ENCODE measurements at regions not wholly inside any gene's neighbourhood (a gene's known extent, or its start where the extent isn't known, plus 50 kb on each side); places are given as distances from the start of the nearest gene placed in this dataset.
A peak's percentile ranks its signal among the peaks of the same experiment; 100 is the strongest.
"Not testable (repeated sequence)": the region's sequence is repeated elsewhere in the genome, so short reads cannot be mapped to it uniquely, and the experiment has no call there.

- DNase-seq: no peak
Measured at GRCh38 chr4:54842226-54842625, 184.5 kb downstream of the KIT start.

DNA sequence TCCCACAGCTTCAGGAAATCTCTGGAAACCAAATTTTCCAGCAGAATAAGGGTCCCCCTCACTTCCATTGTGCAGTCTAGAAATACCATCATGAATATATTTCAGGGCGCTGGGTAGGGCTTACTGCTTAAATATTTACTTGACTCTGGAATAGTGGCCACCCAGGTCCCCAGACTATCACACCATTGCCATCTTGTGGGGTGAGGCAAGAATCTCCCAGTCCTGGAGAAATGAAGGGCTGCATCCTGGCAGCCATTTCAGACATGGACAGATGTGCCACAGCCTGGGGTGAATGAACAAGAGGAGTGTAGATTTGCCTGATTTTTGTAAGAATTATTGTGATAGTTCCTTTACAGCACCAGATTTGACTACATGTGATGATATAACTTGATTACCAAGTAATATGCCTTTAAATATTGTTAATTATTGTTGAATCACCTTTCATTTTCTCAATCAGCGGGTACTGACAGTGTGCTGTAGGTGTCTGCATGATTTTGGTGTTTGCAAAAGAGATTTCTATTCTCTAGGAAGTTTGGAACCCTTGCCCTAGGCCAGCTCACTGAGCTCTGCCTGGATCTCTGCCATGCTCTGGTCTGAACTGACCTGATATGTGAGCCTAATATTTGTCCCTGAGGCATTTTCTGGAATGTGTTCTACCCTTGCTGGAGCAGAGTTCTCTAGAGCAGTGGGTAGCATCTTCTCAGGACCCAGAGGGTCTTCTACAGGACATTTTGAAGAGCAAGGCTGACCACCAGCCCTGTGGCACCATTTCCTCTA is 183.4 kb downstream of the KIT start:
- peak; percentile 6 for DNase-seq

GRCh38 chr4:54840430-54840829 is 182.7 kb downstream of the KIT start:
- no peak for DNase-seq

DNA sequence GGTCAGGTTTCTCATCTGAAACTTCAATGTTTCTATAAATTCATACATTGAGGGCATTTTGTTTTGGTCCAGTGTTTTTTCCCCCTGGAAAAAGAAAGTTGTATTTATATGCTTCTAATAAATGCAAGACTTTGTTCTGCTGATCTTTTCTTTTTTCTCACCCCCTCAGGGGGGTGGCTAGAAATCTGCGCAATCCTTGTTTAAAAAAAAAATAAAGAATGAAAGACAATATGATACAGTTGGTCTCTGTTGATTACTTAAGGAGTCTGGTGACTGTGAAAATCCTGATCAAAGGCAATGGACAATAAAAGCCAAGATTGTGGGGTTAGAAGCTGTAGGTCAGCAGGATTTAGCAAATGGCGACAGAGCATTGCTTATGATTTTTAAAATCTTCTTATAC is 180.5 kb downstream of the KIT start:
- DNase-seq: no peak

- DNase-seq: no peak
Measured at GRCh38 chr4:54837576-54838140, 179.9 kb downstream of the KIT start.

GRCh38 chr4:54828361-54828760 is 170.6 kb downstream of the KIT start:
- DNase-seq: not testable (repeated sequence)

- DNase-seq: no peak
Measured at GRCh38 chr4:54823616-54824015, 165.9 kb downstream of the KIT start.

GRCh38 chr4:54819034-54819433 is 161.3 kb downstream of the KIT start:
- no peak for DNase-seq

DNA sequence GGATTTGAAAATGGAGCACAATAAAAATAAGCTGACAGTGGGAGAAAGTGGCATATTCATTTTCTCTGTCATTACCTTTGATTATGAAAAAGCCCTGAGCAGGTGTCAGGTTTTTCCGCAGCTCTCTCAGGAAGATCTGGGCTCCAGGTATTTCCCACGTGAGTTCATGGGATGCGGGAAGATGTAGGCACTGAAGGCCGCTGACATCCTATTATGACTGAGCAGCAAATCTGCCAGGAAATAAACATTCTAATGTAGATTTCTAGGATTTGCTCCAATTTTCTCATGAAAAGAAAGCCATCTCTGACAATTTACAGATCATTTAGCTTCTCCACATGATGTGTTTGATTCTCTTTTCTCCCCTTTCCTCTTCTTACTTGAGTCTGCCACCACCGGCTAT is 160.7 kb downstream of the KIT start:
- DNase-seq: no peak

DNA sequence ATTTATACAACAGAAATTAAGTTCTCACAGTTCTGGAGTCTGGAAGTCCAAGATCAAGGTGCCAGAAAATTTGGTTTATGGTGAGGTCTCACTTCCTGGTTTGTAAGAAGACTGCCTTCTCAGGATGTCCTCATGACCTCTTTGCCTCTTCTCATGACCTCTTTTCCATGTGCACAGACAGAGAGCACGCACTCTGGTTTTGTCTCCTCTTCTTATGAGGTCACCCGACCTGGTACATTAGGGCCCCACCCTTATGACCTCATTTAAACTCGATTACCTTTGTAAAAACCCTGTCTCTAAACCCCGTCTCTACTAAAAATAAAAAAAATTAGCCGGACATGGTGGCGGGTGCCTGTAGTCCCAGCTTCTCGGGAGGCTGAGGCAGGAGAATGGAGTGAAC is 155.9 kb downstream of the KIT start:
- no peak for DNase-seq

DNA sequence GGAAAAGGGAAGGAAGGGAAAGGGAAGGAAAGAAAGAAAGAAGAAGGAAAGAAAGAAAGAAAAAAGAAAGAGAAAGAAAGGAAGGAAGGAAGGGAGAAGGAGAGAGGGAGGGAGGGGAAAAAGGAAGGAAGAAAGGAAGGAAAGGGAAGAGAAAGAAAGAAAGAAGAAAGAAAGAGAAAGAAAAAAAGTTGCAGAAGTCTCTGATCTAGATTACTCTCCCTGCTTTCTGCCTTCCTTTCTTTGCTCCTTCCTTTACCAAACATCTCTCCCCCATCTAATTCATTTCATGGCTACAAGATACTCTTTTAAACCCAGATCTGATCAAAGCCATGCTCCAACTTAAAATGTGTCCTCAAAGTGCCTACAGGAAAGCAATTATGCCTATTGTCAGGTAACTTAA is 148.6 kb downstream of the KIT start:
- DNase-seq: no peak

- DNase-seq: peak; percentile 11
Measured at GRCh38 chr4:54802336-54802735, 144.6 kb downstream of the KIT start.

DNA sequence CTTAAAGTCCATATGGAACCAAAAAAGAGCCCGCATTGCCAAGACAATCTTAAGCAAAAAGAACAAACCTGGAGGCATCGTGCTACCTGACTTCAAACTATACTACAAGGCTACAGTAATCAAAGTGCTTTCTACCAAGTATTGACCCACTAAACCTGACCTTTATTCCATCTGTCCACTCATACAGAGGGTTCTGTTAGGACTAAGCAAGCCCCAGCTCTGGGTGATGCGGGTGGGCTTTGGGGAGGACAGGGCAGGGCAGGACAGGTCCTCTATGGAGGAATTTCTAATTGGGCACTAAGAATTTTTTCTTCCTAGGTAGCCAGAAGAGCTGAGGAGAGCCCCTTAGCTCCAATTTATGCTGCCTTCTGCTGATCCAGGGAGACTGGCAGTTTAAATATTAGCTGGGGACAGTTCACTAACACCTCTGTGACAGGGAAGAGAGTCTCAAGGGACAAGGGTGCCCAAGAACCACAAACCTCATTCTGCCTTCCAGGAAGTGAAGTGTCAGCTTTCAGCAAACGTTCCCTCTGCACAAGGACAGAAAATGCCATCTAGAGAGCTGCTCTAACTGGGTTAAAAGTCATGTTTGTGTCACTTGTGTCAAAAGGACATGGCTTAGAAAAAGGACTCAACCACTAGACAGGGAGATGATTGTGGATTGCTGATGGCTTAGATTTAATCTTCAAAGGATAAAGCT is 143.2 kb downstream of the KIT start:
- DNase-seq: no peak

DNA sequence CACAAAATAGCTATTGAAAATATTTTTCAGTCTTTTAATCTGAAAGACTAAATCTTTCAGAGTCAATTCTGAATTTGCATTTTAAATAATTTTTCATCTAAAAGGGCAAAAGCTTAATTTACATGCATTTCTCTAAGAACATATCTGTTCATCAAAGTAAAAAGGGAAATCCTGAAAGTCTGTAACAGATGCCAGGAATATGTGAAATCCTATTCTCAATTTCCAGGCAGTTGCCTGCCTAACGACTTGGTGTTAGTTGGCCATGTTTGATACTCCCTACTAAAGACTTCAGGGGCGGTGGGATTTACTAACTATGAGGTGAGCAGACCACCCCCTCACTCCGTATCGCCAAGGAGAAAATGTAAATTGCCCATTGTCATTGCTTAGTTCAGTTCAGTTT is 136.8 kb downstream of the KIT start:
- DNase-seq: no peak

DNA sequence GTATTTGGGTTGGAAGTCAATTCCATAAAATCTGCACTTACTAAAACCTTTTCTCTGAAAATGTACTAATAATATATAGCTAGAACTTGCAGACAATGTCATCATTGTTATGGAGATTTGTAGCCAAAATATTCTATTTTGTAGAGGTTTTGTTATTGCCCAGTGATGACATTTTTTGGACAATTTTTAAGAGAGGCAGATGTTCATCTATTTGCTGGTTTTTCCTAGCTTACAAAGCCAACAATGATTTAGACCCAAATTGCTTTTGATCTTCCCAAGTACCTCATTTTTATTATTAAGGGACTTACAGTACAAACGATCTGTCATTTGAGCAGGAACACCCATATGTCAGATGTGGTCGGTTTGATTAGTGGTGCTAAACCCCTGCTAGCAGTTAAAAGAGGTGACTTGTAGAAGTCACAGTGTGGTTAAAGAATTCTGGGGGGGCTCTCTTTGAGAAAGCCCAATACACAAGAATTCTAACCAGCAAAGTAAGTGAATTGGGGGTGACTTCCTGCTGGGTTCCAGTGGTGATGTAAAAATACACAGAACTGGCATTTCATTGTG is 136.2 kb downstream of the KIT start:
- DNase-seq: no peak
